Breast epithelium (tissue), 3 donors: ENCODE measurements at regions not wholly inside any gene's neighbourhood (a gene's known extent, or its start where the extent isn't known, plus 50 kb on each side); places are given as distances from the start of the nearest gene placed in this dataset.

Source experiments
- POLR2A ChIP-seq: fragments of 450-650 bp; IDR thresholded peaks from one replicate; pipeline ENCODE4 v1.6.1; 2016; ENCODE audit warnings: antibody characterized with exemption, mild to moderate bottlenecking, moderate library complexity
- TF ChIP-seq, protein P1 (sequence below), 3 donors: fragments of 450-650 bp; IDR thresholded peaks; one replicate each; pipeline ENCODE4 v1.5.1; 2016 to 2017; ENCODE audit warnings: antibody characterized with exemption in 3 of 3, mild to moderate bottlenecking in 3 of 3, moderate library complexity in 3 of 3

DNA sequence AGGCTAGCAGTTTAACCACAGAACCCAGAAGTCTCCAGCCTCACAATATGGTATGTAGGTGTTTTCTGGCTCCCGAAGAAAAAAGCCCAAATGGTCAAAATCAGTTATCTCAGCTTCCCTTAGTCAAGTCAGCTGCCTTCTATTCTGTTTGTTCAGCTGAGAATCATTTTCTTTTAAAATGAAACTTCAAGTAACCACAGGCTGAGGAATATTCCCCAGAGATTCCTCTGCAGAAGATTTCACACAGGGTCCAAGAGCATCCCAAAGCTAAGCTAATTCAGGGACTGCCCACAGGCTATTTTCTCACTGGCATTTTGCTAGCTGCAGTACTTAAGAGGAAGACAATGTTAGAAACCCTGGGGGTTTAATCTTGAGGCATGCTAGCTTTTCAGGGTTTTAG is 977.0 kb upstream of the CHORDC1 start:
- TF ChIP-seq, protein P1, sequence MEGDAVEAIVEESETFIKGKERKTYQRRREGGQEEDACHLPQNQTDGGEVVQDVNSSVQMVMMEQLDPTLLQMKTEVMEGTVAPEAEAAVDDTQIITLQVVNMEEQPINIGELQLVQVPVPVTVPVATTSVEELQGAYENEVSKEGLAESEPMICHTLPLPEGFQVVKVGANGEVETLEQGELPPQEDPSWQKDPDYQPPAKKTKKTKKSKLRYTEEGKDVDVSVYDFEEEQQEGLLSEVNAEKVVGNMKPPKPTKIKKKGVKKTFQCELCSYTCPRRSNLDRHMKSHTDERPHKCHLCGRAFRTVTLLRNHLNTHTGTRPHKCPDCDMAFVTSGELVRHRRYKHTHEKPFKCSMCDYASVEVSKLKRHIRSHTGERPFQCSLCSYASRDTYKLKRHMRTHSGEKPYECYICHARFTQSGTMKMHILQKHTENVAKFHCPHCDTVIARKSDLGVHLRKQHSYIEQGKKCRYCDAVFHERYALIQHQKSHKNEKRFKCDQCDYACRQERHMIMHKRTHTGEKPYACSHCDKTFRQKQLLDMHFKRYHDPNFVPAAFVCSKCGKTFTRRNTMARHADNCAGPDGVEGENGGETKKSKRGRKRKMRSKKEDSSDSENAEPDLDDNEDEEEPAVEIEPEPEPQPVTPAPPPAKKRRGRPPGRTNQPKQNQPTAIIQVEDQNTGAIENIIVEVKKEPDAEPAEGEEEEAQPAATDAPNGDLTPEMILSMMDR (IDR thresholded peaks at IDR 0.05) = no peak
- TF ChIP-seq POLR2A = no peak
